WTC11 (cell line): ENCODE measurements at regions not wholly inside any gene's neighbourhood (a gene's known extent, or its start where the extent isn't known, plus 50 kb on each side); places are given as distances from the start of the nearest gene placed in this dataset.

ENCODE experiments used
- ATAC-seq: fragments of 200-7000 bp; cut with Tn5 transposase; 2 replicates; pipeline ENCODE4 v1.10.0; 2021; ENCODE audit warnings: mild to moderate bottlenecking, moderate library complexity
- CTCF ChIA-PET: fragments of 300-600 bp; sonication (Branson Sonifier 250); formaldehyde crosslinking; loops from one replicate; lab custom pipeline; 2021; ENCODE audit warnings: antibody characterized with exemption; lab: Charles Lee
- POLR2A ChIA-PET: fragments of 350-600 bp; sonication (Branson Sonifier 250); formaldehyde crosslinking; loops from one replicate; lab custom pipeline; 2021; ENCODE audit warnings: antibody characterized with exemption; lab: Charles Lee
- DNase-seq: peaks from one replicate; pipeline ENCODE4 v3.0.0; 2021; ENCODE audit warnings: low spot score
- H3K27ac Mint-ChIP-seq: 2 replicates; pipeline ENCODE4 v1.8.0; 2021; ENCODE audit warnings: mixed read lengths
- H3K27me3 Mint-ChIP-seq: 2 replicates; pipeline ENCODE4 v1.8.0; 2021; ENCODE audit warnings: low read depth, mild to moderate bottlenecking, moderate library complexity, mixed read lengths
- H3K36me3 Mint-ChIP-seq: 2 replicates; pipeline ENCODE4 v1.8.0; 2021; ENCODE audit warnings: mixed read lengths
- H3K4me1 Mint-ChIP-seq: 2 replicates; pipeline ENCODE4 v1.8.0; 2022; ENCODE audit warnings: mixed read lengths
- H3K4me3 Mint-ChIP-seq: 2 replicates; pipeline ENCODE4 v1.8.0; 2021; ENCODE audit warnings: mild to moderate bottlenecking, moderate library complexity, mixed read lengths
- H3K9me3 Mint-ChIP-seq: 2 replicates; pipeline ENCODE4 v1.8.0; 2021; ENCODE audit warnings: mixed read lengths
- CREM ChIP-seq: sonication (generic); formaldehyde crosslinking; IDR thresholded peaks from 2 replicates; pipeline ENCODE4 v1.8.1; 2022; ENCODE audit warnings: mild to moderate bottlenecking, missing genetic modification reagents, moderate library complexity
- FOXJ3 ChIP-seq: sonication (generic); formaldehyde crosslinking; IDR thresholded peaks from 2 replicates; pipeline ENCODE4 v1.9.0; 2021; ENCODE audit warnings: missing genetic modification reagents, mild to moderate bottlenecking, borderline replicate concordance
- GRHL2 ChIP-seq: fragments of 250-450 bp; sonication (Bioruptor Pico); IDR thresholded peaks from 2 replicates; pipeline ENCODE4 v1.8.0; 2022; ENCODE audit warnings: mild to moderate bottlenecking, moderate library complexity; ENCODE audit not compliant: insufficient replicate concordance, severe bottlenecking
- JAZF1 ChIP-seq: fragments of 250-450 bp; sonication (Bioruptor Pico); IDR thresholded peaks from 2 replicates; pipeline ENCODE4 v1.9.0; 2021; ENCODE audit warnings: moderate library complexity, mild to moderate bottlenecking, inconsistent platforms
- NR2C2 ChIP-seq: sonication (generic); formaldehyde crosslinking; IDR thresholded peaks from 2 replicates; pipeline ENCODE4 v1.8.0; 2022; ENCODE audit warnings: mild to moderate bottlenecking, missing genetic modification reagents
- NR3C1 ChIP-seq: sonication (generic); formaldehyde crosslinking; conservative IDR thresholded peaks from 2 replicates; pipeline ENCODE4 v1.8.1; 2023; ENCODE audit warnings: low read depth, mild to moderate bottlenecking, missing genetic modification reagents
- RORB ChIP-seq: fragments of 250-450 bp; sonication (Bioruptor Pico); IDR thresholded peaks from 2 replicates; pipeline ENCODE4 v1.9.0; 2021; ENCODE audit warnings: mild to moderate bottlenecking
- SMAD3 ChIP-seq: sonication (generic); formaldehyde crosslinking; IDR thresholded peaks from 2 replicates; pipeline ENCODE4 v1.8.0; 2022; ENCODE audit warnings: missing genetic modification reagents, mild to moderate bottlenecking, borderline replicate concordance
- TEAD4 ChIP-seq: sonication (generic); formaldehyde crosslinking; IDR thresholded peaks from 2 replicates; pipeline ENCODE4 v1.8.0; 2022; ENCODE audit warnings: mild to moderate bottlenecking, missing genetic modification reagents
- ZNF121 ChIP-seq: sonication (generic); formaldehyde crosslinking; IDR thresholded peaks from 2 replicates; pipeline ENCODE4 v1.8.0; 2023; ENCODE audit warnings: missing genetic modification reagents
- ZNF263 ChIP-seq: sonication (generic); formaldehyde crosslinking; IDR thresholded peaks from 2 replicates; pipeline ENCODE4 v1.8.1; 2022; ENCODE audit warnings: low read depth, mild to moderate bottlenecking, moderate library complexity, missing genetic modification reagents
- TF ChIP-seq, protein P1 (sequence below): sonication (generic); formaldehyde crosslinking; IDR thresholded peaks from 2 replicates; pipeline ENCODE4 v1.8.0; 2022; ENCODE audit warnings: mild to moderate bottlenecking, missing genetic modification reagents
- TF ChIP-seq, protein P2 (sequence below): sonication (generic); formaldehyde crosslinking; IDR thresholded peaks from 2 replicates; pipeline ENCODE4 v1.8.0; 2023; ENCODE audit warnings: missing genetic modification reagents, mild to moderate bottlenecking, borderline replicate concordance
- TF ChIP-seq, protein P3 (sequence below): sonication (generic); formaldehyde crosslinking; conservative IDR thresholded peaks from 2 replicates; pipeline ENCODE4 v1.8.1; 2022; ENCODE audit warnings: mild to moderate bottlenecking, missing genetic modification reagents
- TF ChIP-seq, protein P4 (sequence below): fragments of 200-600 bp; IDR thresholded peaks from 2 replicates; pipeline ENCODE4 v1.8.0; 2022; ENCODE audit warnings: antibody characterized with exemption
- TF ChIP-seq, protein P5 (sequence below): sonication (generic); formaldehyde crosslinking; IDR thresholded peaks from 2 replicates; pipeline ENCODE4 v1.8.0; 2022; ENCODE audit warnings: mild to moderate bottlenecking, missing genetic modification reagents
- TF ChIP-seq, protein P6 (sequence below): sonication (generic); formaldehyde crosslinking; conservative IDR thresholded peaks from 2 replicates; pipeline ENCODE4 v1.8.1; 2023; ENCODE audit warnings: mild to moderate bottlenecking, low read depth, missing genetic modification reagents, moderate library complexity
- TF ChIP-seq, protein P7 (sequence below): fragments of 250-450 bp; sonication (Bioruptor Pico); IDR thresholded peaks from 2 replicates; pipeline ENCODE4 v2.1.2; 2022; ENCODE audit warnings: mild to moderate bottlenecking, moderate library complexity
- TF ChIP-seq, protein P8 (sequence below): sonication (generic); formaldehyde crosslinking; IDR thresholded peaks from 2 replicates; pipeline ENCODE4 v1.8.1; 2023; ENCODE audit warnings: mild to moderate bottlenecking, moderate library complexity, missing genetic modification reagents
- TF ChIP-seq, protein P9 (sequence below): sonication (generic); formaldehyde crosslinking; IDR thresholded peaks from 2 replicates; pipeline ENCODE4 v1.8.0; 2022; ENCODE audit warnings: mild to moderate bottlenecking, missing genetic modification reagents

DNA sequence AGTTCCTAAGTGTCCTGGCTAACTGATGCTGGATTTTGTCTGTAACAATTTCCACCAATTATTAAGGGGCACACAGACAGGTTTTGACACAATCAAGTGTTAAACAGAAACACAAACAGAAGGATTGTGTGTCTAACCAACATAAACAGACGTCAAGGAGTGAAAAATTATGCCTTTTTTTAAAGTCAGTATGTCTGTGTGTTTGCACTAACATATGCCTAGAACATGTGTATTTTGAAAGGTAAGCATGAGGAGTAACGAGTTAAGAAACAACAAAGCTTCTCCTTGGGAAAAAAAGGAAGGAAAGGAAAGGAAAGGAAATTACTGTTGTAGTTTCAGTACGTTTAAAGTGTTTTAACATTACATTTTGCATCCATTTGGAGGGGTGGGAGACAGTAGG is 466.3 kb upstream of the ID4 start (continued):
- TF ChIP-seq, protein P1, sequence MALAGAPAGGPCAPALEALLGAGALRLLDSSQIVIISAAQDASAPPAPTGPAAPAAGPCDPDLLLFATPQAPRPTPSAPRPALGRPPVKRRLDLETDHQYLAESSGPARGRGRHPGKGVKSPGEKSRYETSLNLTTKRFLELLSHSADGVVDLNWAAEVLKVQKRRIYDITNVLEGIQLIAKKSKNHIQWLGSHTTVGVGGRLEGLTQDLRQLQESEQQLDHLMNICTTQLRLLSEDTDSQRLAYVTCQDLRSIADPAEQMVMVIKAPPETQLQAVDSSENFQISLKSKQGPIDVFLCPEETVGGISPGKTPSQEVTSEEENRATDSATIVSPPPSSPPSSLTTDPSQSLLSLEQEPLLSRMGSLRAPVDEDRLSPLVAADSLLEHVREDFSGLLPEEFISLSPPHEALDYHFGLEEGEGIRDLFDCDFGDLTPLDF (CRISPR knock-in tag): no peak
- TF ChIP-seq TEAD4 (CRISPR knock-in tag) (no peak), NR3C1 (CRISPR knock-in tag) (no peak), GRHL2 (no peak), JAZF1 (CRISPR knock-in tag) (no peak), FOXJ3 (CRISPR knock-in tag) (no peak)
- TF ChIP-seq, protein P2, sequence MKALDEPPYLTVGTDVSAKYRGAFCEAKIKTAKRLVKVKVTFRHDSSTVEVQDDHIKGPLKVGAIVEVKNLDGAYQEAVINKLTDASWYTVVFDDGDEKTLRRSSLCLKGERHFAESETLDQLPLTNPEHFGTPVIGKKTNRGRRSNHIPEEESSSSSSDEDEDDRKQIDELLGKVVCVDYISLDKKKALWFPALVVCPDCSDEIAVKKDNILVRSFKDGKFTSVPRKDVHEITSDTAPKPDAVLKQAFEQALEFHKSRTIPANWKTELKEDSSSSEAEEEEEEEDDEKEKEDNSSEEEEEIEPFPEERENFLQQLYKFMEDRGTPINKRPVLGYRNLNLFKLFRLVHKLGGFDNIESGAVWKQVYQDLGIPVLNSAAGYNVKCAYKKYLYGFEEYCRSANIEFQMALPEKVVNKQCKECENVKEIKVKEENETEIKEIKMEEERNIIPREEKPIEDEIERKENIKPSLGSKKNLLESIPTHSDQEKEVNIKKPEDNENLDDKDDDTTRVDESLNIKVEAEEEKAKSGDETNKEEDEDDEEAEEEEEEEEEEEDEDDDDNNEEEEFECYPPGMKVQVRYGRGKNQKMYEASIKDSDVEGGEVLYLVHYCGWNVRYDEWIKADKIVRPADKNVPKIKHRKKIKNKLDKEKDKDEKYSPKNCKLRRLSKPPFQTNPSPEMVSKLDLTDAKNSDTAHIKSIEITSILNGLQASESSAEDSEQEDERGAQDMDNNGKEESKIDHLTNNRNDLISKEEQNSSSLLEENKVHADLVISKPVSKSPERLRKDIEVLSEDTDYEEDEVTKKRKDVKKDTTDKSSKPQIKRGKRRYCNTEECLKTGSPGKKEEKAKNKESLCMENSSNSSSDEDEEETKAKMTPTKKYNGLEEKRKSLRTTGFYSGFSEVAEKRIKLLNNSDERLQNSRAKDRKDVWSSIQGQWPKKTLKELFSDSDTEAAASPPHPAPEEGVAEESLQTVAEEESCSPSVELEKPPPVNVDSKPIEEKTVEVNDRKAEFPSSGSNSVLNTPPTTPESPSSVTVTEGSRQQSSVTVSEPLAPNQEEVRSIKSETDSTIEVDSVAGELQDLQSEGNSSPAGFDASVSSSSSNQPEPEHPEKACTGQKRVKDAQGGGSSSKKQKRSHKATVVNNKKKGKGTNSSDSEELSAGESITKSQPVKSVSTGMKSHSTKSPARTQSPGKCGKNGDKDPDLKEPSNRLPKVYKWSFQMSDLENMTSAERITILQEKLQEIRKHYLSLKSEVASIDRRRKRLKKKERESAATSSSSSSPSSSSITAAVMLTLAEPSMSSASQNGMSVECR (CRISPR knock-in tag): no peak
- TF ChIP-seq, protein P3, sequence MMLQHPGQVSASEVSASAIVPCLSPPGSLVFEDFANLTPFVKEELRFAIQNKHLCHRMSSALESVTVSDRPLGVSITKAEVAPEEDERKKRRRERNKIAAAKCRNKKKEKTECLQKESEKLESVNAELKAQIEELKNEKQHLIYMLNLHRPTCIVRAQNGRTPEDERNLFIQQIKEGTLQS (CRISPR knock-in tag): no peak

DNA sequence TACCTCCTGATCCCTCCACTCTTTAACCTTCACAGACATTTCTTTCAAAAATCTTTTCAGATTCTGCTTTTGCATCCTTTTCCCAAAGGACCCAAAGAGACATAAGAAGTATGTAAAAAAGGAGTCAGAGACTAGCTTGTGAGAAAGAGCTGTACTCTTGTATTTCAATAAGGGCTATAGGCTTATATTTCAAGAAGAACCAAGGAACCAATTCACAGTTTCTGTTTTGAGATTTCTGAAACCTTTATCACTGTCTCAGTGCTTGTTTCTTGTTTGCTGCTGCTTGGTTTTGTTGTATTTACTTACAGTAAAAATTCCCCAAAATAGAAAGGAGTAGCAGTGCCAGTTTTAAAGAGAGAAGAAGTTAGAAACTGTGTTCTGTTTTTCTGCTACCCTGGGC is 461.6 kb upstream of the ID4 start:
- H3K4me3 Mint-ChIP-seq: no peak overlapping the region
- H3K27ac Mint-ChIP-seq: no peak overlapping the region
- CTCF ChIA-PET: no interaction called here
- H3K4me1 Mint-ChIP-seq: peaks cover 12% of the 10 kb centered on the region
- no peaks in the 10 kb centered on the region for H3K36me3 Mint-ChIP-seq
- POLR2A ChIA-PET: no interaction called here
- no peak for DNase-seq
- H3K27me3 Mint-ChIP-seq: no peaks in the 10 kb centered on the region
- ATAC-seq: no peak
- peaks cover 3% of the 10 kb centered on the region; the same call in 1 of the 2 replicates for H3K9me3 Mint-ChIP-seq
- TF ChIP-seq CREM (CRISPR knock-in tag): no peak
- TF ChIP-seq, protein P4, sequence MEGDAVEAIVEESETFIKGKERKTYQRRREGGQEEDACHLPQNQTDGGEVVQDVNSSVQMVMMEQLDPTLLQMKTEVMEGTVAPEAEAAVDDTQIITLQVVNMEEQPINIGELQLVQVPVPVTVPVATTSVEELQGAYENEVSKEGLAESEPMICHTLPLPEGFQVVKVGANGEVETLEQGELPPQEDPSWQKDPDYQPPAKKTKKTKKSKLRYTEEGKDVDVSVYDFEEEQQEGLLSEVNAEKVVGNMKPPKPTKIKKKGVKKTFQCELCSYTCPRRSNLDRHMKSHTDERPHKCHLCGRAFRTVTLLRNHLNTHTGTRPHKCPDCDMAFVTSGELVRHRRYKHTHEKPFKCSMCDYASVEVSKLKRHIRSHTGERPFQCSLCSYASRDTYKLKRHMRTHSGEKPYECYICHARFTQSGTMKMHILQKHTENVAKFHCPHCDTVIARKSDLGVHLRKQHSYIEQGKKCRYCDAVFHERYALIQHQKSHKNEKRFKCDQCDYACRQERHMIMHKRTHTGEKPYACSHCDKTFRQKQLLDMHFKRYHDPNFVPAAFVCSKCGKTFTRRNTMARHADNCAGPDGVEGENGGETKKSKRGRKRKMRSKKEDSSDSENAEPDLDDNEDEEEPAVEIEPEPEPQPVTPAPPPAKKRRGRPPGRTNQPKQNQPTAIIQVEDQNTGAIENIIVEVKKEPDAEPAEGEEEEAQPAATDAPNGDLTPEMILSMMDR: no peak
- TF ChIP-seq, protein P5, sequence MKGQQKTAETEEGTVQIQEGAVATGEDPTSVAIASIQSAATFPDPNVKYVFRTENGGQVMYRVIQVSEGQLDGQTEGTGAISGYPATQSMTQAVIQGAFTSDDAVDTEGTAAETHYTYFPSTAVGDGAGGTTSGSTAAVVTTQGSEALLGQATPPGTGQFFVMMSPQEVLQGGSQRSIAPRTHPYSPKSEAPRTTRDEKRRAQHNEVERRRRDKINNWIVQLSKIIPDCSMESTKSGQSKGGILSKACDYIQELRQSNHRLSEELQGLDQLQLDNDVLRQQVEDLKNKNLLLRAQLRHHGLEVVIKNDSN (CRISPR knock-in tag): no peak
- no peak for TF ChIP-seq ZNF121
- no peak for TF ChIP-seq NR2C2 (CRISPR knock-in tag)
- no peak for TF ChIP-seq RORB
- TF ChIP-seq, protein P6, sequence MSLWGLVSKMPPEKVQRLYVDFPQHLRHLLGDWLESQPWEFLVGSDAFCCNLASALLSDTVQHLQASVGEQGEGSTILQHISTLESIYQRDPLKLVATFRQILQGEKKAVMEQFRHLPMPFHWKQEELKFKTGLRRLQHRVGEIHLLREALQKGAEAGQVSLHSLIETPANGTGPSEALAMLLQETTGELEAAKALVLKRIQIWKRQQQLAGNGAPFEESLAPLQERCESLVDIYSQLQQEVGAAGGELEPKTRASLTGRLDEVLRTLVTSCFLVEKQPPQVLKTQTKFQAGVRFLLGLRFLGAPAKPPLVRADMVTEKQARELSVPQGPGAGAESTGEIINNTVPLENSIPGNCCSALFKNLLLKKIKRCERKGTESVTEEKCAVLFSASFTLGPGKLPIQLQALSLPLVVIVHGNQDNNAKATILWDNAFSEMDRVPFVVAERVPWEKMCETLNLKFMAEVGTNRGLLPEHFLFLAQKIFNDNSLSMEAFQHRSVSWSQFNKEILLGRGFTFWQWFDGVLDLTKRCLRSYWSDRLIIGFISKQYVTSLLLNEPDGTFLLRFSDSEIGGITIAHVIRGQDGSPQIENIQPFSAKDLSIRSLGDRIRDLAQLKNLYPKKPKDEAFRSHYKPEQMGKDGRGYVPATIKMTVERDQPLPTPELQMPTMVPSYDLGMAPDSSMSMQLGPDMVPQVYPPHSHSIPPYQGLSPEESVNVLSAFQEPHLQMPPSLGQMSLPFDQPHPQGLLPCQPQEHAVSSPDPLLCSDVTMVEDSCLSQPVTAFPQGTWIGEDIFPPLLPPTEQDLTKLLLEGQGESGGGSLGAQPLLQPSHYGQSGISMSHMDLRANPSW (CRISPR knock-in tag): no peak
- TF ChIP-seq, protein P7, sequence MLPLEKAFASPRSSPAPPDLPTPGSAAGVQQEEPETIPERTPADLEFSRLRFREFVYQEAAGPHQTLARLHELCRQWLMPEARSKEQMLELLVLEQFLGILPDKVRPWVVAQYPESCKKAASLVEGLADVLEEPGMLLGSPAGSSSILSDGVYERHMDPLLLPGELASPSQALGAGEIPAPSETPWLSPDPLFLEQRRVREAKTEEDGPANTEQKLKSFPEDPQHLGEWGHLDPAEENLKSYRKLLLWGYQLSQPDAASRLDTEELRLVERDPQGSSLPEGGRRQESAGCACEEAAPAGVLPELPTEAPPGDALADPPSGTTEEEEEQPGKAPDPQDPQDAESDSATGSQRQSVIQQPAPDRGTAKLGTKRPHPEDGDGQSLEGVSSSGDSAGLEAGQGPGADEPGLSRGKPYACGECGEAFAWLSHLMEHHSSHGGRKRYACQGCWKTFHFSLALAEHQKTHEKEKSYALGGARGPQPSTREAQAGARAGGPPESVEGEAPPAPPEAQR (CRISPR knock-in tag): no peak
- no peak for TF ChIP-seq ZNF263
- no peak for TF ChIP-seq FOXJ3 (CRISPR knock-in tag)
- TF ChIP-seq, protein P8, sequence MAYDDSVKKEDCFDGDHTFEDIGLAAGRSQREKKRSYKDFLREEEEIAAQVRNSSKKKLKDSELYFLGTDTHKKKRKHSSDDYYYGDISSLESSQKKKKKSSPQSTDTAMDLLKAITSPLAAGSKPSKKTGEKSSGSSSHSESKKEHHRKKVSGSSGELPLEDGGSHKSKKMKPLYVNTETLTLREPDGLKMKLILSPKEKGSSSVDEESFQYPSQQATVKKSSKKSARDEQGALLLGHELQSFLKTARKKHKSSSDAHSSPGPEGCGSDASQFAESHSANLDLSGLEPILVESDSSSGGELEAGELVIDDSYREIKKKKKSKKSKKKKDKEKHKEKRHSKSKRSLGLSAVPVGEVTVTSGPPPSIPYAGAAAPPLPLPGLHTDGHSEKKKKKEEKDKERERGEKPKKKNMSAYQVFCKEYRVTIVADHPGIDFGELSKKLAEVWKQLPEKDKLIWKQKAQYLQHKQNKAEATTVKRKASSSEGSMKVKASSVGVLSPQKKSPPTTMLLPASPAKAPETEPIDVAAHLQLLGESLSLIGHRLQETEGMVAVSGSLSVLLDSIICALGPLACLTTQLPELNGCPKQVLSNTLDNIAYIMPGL (CRISPR knock-in tag): no peak
- TF ChIP-seq, protein P9, sequence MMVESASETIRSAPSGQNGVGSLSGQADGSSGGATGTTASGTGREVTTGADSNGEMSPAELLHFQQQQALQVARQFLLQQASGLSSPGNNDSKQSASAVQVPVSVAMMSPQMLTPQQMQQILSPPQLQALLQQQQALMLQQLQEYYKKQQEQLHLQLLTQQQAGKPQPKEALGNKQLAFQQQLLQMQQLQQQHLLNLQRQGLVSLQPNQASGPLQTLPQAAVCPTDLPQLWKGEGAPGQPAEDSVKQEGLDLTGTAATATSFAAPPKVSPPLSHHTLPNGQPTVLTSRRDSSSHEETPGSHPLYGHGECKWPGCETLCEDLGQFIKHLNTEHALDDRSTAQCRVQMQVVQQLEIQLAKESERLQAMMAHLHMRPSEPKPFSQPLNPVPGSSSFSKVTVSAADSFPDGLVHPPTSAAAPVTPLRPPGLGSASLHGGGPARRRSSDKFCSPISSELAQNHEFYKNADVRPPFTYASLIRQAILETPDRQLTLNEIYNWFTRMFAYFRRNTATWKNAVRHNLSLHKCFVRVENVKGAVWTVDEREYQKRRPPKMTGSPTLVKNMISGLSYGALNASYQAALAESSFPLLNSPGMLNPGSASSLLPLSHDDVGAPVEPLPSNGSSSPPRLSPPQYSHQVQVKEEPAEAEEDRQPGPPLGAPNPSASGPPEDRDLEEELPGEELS: no peak
- TF ChIP-seq SMAD3: no peak
